ENCODE measurements at regions not wholly inside any gene's neighbourhood (a gene's known extent, or its start where the extent isn't known, plus 50 kb on each side); places are given as distances from the start of the nearest gene placed in this dataset.

DNA sequence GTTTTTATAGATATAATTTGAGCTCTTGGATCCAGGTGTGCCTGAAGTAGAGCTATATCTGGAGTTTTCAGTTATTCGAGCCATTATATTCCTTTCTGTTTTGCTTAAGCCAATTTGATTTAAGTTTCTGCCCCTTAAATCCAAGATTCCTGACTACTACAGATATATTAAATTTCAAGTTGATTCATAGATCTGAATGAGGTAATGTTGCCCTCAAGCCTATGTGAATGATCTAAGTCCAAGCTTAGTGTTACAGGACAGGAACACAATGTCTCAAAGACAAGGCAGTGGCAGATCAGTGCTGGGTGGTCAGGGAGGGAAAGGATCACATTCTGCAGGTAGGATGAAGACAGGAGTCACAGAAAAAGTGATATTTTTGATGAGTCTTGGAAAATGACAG, 75.7 kb upstream of the CTBP2 start (continued):
- TF ChIP-seq, protein P1, sequence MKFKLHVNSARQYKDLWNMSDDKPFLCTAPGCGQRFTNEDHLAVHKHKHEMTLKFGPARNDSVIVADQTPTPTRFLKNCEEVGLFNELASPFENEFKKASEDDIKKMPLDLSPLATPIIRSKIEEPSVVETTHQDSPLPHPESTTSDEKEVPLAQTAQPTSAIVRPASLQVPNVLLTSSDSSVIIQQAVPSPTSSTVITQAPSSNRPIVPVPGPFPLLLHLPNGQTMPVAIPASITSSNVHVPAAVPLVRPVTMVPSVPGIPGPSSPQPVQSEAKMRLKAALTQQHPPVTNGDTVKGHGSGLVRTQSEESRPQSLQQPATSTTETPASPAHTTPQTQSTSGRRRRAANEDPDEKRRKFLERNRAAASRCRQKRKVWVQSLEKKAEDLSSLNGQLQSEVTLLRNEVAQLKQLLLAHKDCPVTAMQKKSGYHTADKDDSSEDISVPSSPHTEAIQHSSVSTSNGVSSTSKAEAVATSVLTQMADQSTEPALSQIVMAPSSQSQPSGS (IDR thresholded peaks at IDR 0.05; ENCODE audit: low read length) = no peak
- TF ChIP-seq RBBP5 (conservative IDR thresholded peaks at IDR 0.05) (no peak), SMAD5 (IDR thresholded peaks at IDR 0.05; ENCODE audit: low read depth) (no peak), FOXK2 (IDR thresholded peaks at IDR 0.05) (no peak), CHD4 (IDR thresholded peaks at IDR 0.05) (no peak), CHD1 (IDR thresholded peaks at IDR 0.05; ENCODE audit: low read depth, low read length) (no peak), ZNF207 (IDR thresholded peaks at IDR 0.05; ENCODE audit: borderline replicate concordance) (no peak)

DNA sequence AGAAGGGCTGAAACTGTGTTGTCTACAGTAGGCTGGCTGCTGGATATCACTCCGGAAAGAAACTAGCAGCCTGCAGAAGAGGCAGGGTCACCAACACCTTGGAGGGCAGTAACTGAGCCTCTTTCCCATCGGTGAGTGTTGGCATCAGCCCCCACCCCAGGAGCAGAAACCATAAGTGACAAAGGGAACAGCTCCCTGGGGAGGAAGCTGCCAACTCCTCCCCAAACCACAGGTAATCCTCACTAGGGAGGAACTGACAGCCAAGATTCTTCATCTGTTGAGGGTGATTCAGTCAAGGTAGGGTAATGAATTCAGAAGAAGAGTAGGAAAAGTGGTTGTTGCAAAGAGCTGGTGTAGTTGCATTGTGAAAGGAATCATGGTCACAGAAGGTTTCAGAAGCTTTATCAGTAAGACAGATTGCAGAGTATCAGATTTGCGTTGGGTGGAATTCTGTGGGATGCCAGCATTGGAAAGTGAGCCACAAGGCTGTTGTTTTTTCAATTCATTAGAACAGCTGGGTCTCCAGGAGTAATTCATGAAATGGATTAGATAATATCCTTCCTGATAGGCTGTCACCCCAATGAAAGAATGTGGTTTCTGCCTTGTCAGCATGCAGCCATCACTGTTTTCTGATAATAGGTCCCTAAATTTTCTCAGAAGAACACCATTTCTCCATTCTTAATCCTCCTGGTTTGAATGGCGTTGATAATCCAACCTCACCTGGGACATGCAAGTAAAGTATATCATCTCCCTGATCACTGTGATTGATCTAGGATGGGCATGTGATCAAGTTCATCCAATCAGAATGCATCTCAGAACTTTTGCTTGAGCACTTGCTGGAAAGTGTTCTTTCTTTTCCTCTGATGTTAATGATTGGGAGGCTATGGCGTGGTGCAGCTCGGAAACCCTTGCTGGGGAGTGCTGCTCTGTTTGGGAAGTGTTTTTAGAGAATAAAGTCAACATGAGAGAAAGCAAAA, 75.0 kb upstream of the CTBP2 start:
- no peak overlapping the region for H3K9ac ChIP-seq (ENCODE audit: control insufficient read depth, insufficient read depth, low read length)
- RAD21 ChIA-PET (ENCODE audit: unreplicated experiment) = no interaction called here
- TF ChIP-seq FOS (IDR thresholded peaks at IDR 0.05; ENCODE audit: borderline replicate concordance, extremely low read depth, insufficient read length) (no peak), KDM1A (IDR thresholded peaks at IDR 0.05; ENCODE audit: borderline replicate concordance) (no peak), SMARCA5 (IDR thresholded peaks at IDR 0.05) (no peak), HCFC1 (IDR thresholded peaks at IDR 0.05; ENCODE audit: low read length) (no peak), NR2C2 (IDR thresholded peaks at IDR 0.05; ENCODE audit: borderline replicate concordance, control insufficient read depth, insufficient read length, low read depth) (no peak), NR2F1 (conservative IDR thresholded peaks at IDR 0.05) (no peak), CBFB (IDR thresholded peaks at IDR 0.05; ENCODE audit: low read depth) (no peak), KLF5 (IDR thresholded peaks at IDR 0.05; ENCODE audit: partially characterized antibody) (no peak), MEF2A (IDR thresholded peaks at IDR 0.05; ENCODE audit: insufficient read depth, low read depth, low read length) (no peak), CBX3 (IDR thresholded peaks at IDR 0.05; ENCODE audit: borderline replicate concordance, low read depth) (no peak)
- TF ChIP-seq, protein P2, sequence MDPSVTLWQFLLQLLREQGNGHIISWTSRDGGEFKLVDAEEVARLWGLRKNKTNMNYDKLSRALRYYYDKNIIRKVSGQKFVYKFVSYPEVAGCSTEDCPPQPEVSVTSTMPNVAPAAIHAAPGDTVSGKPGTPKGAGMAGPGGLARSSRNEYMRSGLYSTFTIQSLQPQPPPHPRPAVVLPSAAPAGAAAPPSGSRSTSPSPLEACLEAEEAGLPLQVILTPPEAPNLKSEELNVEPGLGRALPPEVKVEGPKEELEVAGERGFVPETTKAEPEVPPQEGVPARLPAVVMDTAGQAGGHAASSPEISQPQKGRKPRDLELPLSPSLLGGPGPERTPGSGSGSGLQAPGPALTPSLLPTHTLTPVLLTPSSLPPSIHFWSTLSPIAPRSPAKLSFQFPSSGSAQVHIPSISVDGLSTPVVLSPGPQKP (IDR thresholded peaks at IDR 0.05; ENCODE audit: low read depth, low read length) = no peak
- TF ChIP-seq, protein P3, sequence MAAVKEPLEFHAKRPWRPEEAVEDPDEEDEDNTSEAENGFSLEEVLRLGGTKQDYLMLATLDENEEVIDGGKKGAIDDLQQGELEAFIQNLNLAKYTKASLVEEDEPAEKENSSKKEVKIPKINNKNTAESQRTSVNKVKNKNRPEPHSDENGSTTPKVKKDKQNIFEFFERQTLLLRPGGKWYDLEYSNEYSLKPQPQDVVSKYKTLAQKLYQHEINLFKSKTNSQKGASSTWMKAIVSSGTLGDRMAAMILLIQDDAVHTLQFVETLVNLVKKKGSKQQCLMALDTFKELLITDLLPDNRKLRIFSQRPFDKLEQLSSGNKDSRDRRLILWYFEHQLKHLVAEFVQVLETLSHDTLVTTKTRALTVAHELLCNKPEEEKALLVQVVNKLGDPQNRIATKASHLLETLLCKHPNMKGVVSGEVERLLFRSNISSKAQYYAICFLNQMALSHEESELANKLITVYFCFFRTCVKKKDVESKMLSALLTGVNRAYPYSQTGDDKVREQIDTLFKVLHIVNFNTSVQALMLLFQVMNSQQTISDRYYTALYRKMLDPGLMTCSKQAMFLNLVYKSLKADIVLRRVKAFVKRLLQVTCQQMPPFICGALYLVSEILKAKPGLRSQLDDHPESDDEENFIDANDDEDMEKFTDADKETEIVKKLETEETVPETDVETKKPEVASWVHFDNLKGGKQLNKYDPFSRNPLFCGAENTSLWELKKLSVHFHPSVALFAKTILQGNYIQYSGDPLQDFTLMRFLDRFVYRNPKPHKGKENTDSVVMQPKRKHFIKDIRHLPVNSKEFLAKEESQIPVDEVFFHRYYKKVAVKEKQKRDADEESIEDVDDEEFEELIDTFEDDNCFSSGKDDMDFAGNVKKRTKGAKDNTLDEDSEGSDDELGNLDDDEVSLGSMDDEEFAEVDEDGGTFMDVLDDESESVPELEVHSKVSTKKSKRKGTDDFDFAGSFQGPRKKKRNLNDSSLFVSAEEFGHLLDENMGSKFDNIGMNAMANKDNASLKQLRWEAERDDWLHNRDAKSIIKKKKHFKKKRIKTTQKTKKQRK (IDR thresholded peaks at IDR 0.05; ENCODE audit: low read depth, low read length) = no peak

More for the DNA sequence above, 75.0 kb upstream of the CTBP2 start:
- H3K9me3 ChIP-seq (replicated peaks; ENCODE audit: control insufficient read depth, insufficient read depth, low read length) = no peaks in the 10 kb centered on the region; the same call in 1 of the 3 replicates
- no peak for FAIRE-seq
- DNase-seq (ENCODE audit: low read depth, low spot score) = no peak
- in situ Hi-C loops (cut with MboI) = no loop called here
- H3K4me3 ChIP-seq = no peak overlapping the region
- intact Hi-C loops (cut with micrococcal nuclease; ENCODE audit: unreplicated experiment) = no loop called here
- H3K4me1 ChIP-seq (ENCODE audit: control insufficient read depth, insufficient read depth, low read length) = no peaks in the 10 kb centered on the region
- BruUV-seq (replicated peaks) = no TSS peak
- ATAC-seq = no peak
- no peaks in the 10 kb centered on the region for H3K27me3 ChIP-seq (replicated peaks in 1 of 2; ENCODE audit: control insufficient read depth in 2 of 2, insufficient read depth in 2 of 2, low read length in 1 of 2)
- WGBS (ENCODE audit: insufficient coverage, insufficient replicate concordance, low lambda C conversion rate, missing lambda C conversion rate) = 21% methylated on average over 6 of the region's 6 CpGs
- no peak overlapping the region for H3K4me2 ChIP-seq (ENCODE audit: control insufficient read depth, insufficient read depth)
- POLR2A ChIA-PET = no interaction called here
- H4K20me1 ChIP-seq (ENCODE audit: control insufficient read depth, insufficient read depth) = no peaks in the 10 kb centered on the region
- no peaks in the 10 kb centered on the region for H3K36me3 ChIP-seq (ENCODE audit: control insufficient read depth in 2 of 2, insufficient read depth in 2 of 2, low read length in 1 of 2)
- H2AFZ ChIP-seq (ENCODE audit: control insufficient read depth, low read depth, low read length) = no peak overlapping the region
- no peak overlapping the region for H3K27ac ChIP-seq (ENCODE audit: control insufficient read depth, insufficient read depth)
- H3K79me2 ChIP-seq (ENCODE audit: control insufficient read depth, insufficient read depth, low read length) = no peaks in the 10 kb centered on the region
- CTCF ChIA-PET = no interaction called here
- SMC1A ChIA-PET (ENCODE audit: uncharacterized antibody, unreplicated experiment) = no interaction called here
